ENCODE measurements at regions not wholly inside any gene's neighbourhood (a gene's known extent, or its start where the extent isn't known, plus 50 kb on each side); places are given as distances from the start of the nearest gene placed in this dataset.

GRCh38 chr2:234880551-234881211 is 71.1 kb upstream of the SH3BP4 start:
- TF ChIP-seq CTCF (IDR thresholded peaks at IDR 0.05): no peak
- TF ChIP-seq POLR2A (IDR thresholded peaks at IDR 0.05): no peak
- peak in 1 of 2 donors; percentile 56 for TF ChIP-seq EP300 (IDR thresholded peaks at IDR 0.05)

Measured in tibial nerve (tissue), 4 donors.